GM19023 (cell line): ENCODE measurements at regions not wholly inside any gene's neighbourhood (a gene's known extent, or its start where the extent isn't known, plus 50 kb on each side); places are given as distances from the start of the nearest gene placed in this dataset.

ENCODE experiments used
- ATAC-seq: cut with Tn5 transposase; IDR thresholded peaks from one replicate; pipeline ENCODE4 v1.9.1; 2021; ENCODE audit warnings: mild to moderate bottlenecking, moderate library complexity; ENCODE audit not compliant: unreplicated experiment

DNA sequence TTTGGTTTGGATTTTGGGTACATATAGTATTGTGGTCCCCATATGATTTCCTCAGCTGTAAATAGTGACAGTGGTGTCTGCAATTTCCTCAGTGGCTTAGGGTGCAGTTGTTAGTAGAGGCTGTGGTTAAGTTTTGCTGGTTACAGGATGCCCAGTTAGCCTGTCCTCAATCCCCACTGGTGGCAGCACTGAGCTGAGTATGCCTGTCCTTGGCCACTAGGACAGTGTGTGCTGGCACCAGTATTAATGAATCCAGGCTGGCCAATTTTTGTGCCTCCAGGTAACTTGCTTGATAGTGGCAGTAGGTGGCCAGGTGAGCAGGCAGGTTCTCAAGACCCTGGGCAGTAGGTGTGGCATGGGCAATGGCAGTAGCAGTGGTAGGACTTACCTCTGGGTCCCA is 973.1 kb downstream of the TMEM182 start:
- no peak for ATAC-seq

DNA sequence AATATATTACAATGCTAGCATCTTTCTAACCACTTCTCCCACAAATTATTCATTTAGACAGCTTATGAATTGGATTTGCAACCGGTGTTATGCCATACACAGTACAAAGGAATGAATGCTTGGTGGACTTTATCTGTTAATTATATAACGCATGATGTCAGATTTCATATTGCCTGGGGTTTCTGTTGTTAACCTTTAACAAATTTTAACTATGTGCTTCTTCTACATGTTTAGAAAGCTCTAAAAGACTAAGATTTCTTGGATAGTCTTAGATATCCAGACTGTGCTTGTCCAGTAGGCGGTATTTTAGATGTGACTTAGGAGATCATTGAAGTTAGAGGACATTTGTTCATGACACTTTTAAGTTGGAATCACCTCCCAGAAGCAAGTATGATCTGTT is 976.3 kb downstream of the TMEM182 start:
- no peak for ATAC-seq

DNA sequence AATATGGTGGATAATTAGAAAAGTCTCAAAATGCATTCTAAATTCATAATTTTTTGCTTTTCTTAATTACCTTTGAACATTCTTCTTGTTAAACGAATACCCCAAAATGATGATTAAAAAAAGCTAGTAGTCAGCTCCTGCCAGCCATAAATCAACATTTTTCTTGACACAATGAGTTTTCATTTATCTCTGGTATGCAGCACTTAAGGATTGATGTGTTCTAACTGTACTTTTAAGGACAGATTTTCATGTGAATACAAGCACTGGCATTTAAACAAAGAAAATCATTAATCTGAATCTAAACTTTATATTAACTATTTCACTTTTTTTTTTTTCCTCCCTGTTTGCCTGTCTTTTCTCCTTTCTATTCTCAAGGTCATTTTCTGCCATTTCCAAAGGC is 976.8 kb downstream of the TMEM182 start:
- no peak for ATAC-seq

- ATAC-seq = no peak
These were observed 977.4 kb downstream of the TMEM182 start for GRCh38 chr2:103739186-103739585.

DNA sequence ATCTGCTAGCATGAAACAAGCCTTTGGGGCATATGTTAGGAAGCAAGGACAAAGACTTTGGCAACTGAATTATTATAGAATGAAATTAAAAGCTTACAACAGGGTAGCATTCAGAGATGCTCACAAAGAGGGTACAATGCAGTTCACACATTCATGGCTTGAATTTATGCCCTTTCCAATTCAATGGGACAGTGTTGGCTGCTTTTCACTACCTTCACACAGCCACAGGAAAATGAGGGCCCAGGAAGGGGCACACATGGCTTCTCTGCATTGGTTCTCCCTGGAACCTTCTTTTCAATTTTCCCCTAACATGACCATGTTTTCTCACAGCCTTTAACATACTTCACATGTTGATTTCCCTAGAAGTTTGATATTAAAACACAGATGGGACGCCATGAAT is 978.1 kb downstream of the TMEM182 start:
- no peak for ATAC-seq

DNA sequence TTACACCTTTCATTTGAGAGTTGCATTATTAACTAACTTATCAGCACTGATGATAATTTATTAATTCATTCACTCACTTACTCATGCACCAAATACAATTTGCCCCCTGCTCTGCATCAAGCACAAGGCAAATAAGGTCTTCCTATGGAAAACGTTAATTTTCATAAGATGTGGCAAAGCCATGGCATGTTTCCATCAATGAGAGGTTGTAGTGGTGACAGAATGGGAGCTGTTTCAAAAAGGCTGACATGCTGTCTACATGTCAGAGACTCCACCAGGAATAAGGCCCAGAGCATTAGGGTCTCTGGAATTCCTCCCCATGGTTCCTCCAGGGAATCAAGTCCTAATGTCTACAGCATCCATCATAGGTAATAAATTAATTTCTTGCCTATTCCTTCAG is 978.8 kb downstream of the TMEM182 start:
- ATAC-seq = no peak

DNA sequence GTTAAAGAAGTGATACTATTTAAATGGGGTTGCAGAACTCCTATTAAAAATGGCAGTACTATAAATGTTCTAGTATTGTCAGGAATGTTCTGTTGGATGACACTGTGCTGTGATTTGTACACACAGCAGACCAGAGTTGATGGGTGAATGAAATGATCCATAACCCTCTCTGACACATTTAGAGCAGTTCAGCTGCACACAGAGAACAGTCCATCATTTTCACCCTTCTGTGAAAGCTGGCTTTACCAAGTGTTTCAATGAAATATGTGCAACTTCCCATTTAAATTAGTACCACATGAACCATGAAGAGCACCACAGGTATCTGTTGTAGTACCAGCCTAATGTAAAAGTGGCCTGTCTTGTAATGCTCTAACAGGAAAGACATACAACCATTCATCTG is 981.4 kb downstream of the TMEM182 start:
- no peak for ATAC-seq

DNA sequence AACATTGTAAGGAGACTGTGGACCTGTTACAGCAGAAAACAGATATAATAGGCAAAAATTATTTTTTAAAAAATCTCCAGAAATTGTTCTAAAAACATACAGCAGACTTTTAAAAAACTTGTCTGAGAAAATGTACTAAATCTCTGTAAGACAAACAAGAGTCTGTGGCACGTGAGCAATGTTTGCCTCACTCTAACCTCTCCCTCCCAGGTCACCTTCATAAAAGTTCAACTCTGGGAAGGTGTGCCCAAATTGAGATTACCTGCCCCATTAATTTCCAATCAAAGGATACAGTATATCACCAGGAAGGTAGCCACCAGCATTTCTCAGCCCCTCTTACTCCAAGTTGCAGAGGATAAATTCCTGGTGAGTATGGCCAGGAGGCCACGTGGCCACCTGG is 992.7 kb downstream of the TMEM182 start:
- ATAC-seq = no peak

DNA sequence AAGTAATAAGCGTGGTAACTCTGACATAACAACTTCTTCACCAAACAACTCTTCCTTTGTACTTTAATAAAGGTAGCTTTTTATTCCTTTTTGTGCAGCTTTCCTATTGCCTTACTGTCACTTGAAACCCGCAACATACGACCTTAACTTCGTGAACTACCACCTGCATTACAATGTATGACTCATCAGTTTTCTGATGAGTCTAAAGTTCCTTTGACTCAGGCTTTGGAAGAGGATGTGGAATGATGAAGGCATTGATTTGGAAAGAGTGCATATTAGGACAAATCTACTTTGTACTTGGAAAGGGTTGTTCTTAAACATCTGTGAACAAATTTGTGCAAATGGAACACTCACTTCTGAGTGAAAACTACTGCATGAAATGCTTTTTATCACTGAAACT is 1012.1 kb downstream of the TMEM182 start:
- ATAC-seq = no peak

GRCh38 chr2:103780088-103780702 is 1018.4 kb downstream of the TMEM182 start:
- ATAC-seq = no peak

- no peak for ATAC-seq
These were observed 1019.5 kb downstream of the TMEM182 start for GRCh38 chr2:103781313-103781712.

DNA sequence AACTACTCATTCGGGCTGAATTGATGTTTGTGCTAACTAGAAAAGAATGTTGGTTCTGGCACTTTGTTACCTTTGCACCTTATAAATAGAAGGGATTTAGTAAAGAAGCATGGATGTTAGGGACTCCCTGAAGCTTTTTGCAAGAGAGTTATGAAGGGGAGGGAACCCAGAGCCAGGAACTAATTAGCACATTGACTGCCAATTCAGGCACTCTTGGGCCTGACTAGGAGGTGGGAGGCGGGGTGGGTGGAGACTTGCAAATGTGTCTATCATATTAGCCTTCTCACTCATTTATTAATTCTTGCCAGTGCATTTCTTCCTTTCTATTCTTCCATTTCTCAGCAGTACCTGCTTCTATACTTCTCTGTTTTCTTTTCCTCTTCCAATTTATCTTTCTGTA is 1022.4 kb downstream of the TMEM182 start:
- no peak for ATAC-seq

- ATAC-seq = no peak
These were observed 1023.6 kb downstream of the TMEM182 start for GRCh38 chr2:103785432-103785831.

GRCh38 chr2:103785956-103786355 is 1024.1 kb downstream of the TMEM182 start:
- ATAC-seq = no peak

DNA sequence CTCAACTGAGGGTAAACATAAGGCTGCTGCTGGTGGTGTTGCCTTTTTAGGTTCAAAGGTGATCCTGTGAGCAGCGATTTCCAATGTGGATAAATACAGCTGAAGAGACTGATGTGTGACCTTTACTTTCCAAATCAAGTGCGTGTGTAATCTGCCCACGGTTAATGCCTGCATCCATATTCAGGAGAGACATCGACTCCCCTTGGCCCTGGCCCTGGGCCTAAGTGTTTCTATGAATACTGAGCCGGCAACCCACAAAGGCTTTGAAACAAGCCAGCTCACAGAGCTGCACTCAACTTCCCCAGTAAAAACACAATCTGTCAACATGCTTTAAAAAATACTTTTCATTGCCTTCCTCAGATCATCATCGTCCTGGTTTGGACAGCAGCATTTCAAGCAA is 1026.6 kb downstream of the TMEM182 start:
- no peak for ATAC-seq

DNA sequence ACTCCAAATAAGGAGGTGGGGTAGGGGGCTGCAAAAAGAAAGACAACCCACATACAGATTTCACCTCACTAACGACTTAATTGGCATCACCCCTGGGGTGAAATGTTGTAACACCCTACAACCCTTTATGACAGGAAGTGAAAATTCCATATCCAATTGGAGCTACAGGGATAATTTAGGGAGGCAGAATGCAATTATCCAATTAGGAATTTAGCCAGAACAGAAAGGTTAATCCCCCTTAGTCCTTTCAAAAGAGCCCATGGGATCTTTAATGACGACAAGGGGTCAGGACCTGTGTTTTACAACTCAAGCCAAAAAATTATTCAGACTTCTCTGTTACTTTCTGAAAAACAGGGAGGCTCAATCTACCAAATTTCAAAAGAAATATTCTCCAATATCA is 1027.1 kb downstream of the TMEM182 start:
- no peak for ATAC-seq

DNA sequence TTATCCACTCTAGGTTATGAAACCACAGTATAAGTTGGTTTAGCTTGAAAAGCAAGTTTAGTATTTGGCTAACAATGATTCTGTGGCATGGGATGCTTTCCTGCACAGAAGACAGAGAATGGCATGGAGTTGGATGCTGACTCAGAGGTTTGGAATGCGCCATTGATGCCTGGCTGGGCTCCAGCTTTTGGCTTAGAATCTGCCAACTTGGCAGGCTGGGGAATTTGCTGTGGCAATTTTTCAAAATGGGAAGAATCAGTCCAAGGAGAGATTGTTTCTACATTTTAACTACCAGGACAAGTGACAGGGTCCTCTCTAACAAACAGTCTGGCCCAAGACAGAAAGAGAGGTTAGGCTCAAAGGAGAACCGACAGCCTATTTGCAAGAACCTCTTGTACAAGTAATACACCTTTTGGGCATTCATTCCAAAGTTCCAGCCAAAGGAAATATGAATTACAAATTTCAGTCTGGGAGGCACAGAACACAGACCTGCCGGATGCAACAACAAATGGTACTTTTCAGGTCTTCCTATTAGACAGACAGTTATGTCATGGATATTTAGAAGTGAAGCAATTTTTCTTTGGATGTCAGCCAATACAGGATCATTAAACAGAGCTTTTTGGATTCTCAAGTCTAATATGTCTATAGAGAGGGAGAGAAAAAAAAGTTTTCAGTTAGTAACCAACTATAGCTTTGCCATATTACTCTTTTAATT is 1027.7 kb downstream of the TMEM182 start:
- ATAC-seq = no peak

GRCh38 chr2:103792042-103792441 is 1030.2 kb downstream of the TMEM182 start:
- ATAC-seq = no peak

DNA sequence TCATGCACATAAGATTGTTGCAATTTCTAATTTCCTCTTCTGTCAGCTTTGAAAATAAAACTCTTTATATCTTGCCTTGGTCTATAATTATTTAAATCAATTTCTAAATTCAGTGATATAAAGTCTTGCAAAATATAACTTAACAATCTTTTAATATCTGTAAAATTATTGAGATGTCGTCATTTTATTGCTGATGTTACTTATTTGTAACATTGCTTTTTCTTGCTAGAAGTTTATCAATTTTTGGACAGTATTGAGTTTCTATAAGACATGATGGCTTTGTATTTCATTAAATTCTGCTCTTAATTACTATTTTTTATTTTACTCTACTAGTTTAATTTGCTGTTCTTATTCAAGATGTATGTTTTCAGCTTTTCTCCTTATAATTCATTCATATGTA is 1036.5 kb downstream of the TMEM182 start:
- ATAC-seq = no peak

DNA sequence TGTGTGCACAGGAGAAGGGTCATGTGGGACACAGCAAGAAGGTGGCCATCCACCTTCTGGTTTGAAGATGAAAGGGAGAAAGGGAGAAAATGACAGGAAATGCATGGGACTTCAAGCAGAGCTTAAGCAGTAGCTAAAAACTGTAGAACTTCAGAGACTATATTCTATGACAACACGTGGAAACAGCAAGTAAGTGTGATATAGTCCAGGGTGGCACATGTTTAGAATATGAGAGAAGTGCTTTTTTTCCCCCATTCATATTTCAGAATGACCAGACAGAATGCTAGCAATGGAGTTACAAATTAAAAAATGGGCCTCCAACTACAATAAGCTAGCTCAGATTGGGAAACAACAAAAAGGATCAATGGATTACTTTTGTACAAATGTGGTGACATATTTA is 1042.2 kb downstream of the TMEM182 start:
- no peak for ATAC-seq

GRCh38 chr2:103805746-103806145 is 1043.9 kb downstream of the TMEM182 start:
- ATAC-seq = no peak

- ATAC-seq = no peak
These were observed 1045.1 kb upstream of the POU3F3 start for GRCh38 chr2:103808814-103809213.

- no peak for ATAC-seq
These were observed 1044.5 kb upstream of the POU3F3 start for GRCh38 chr2:103809415-103809814.
